ENCODE measurements at regions not wholly inside any gene's neighbourhood (a gene's known extent, or its start where the extent isn't known, plus 50 kb on each side); places are given as distances from the start of the nearest gene placed in this dataset.

GRCh38 chr18:78742218-78742745, 237.3 kb upstream of the SALL3 start:
- no peak overlapping the region for H3K4me3 ChIP-seq (ENCODE audit: control insufficient read depth, low read depth, low read length)
- DNase-seq (ENCODE audit: low read depth): no peak
- TF ChIP-seq CTCF (IDR thresholded peaks at IDR 0.05; ENCODE audit: control insufficient read depth, insufficient read depth, low read depth, low read length, missing control alignments): no peak

GRCh38 chr18:78743078-78743477, 236.5 kb upstream of the SALL3 start:
- no peak overlapping the region for H3K4me3 ChIP-seq (ENCODE audit: control insufficient read depth, low read depth, low read length)
- no peak for DNase-seq (ENCODE audit: low read depth)
- TF ChIP-seq CTCF (IDR thresholded peaks at IDR 0.05; ENCODE audit: control insufficient read depth, insufficient read depth, low read depth, low read length, missing control alignments): no peak

GRCh38 chr18:78751664-78752063, 228.0 kb upstream of the SALL3 start:
- no peak for DNase-seq (ENCODE audit: low read depth)
- no peak for TF ChIP-seq CTCF (IDR thresholded peaks at IDR 0.05; ENCODE audit: control insufficient read depth, insufficient read depth, low read depth, low read length, missing control alignments)

GRCh38 chr18:78753240-78753639, 226.4 kb upstream of the SALL3 start:
- DNase-seq (ENCODE audit: low read depth): no peak
- H3K4me3 ChIP-seq (ENCODE audit: control insufficient read depth, low read depth, low read length): no peak overlapping the region
- TF ChIP-seq CTCF (IDR thresholded peaks at IDR 0.05; ENCODE audit: control insufficient read depth, insufficient read depth, low read depth, low read length, missing control alignments): no peak

More at GRCh38 chr18:78751664-78752063, 228.0 kb upstream of the SALL3 start:
- no peak overlapping the region for H3K4me3 ChIP-seq (ENCODE audit: control insufficient read depth, low read depth, low read length)

- no peak for DNase-seq (ENCODE audit: low read depth)
- no peak for TF ChIP-seq CTCF (IDR thresholded peaks at IDR 0.05; ENCODE audit: control insufficient read depth, insufficient read depth, low read depth, low read length, missing control alignments)
- no peak overlapping the region for H3K4me3 ChIP-seq (ENCODE audit: control insufficient read depth, low read depth, low read length)
Measured at GRCh38 chr18:78754311-78755043, 225.1 kb upstream of the SALL3 start.

- no peak for DNase-seq (ENCODE audit: low read depth)
- TF ChIP-seq CTCF (IDR thresholded peaks at IDR 0.05; ENCODE audit: control insufficient read depth, insufficient read depth, low read depth, low read length, missing control alignments): no peak
- no peak overlapping the region for H3K4me3 ChIP-seq (ENCODE audit: control insufficient read depth, low read depth, low read length)
Measured at GRCh38 chr18:78757014-78757413, 222.6 kb upstream of the SALL3 start.

Data from AG09309 (cell line).